Islet of Langerhans (tissue), 1 donor: ENCODE measurements at regions not wholly inside any gene's neighbourhood (a gene's known extent, or its start where the extent isn't known, plus 50 kb on each side); places are given as distances from the start of the nearest gene placed in this dataset.
"Not testable (repeated sequence)": the region's sequence is repeated elsewhere in the genome, so short reads cannot be mapped to it uniquely, and the experiment has no call there.

Source experiments
- FAIRE-seq: peaks from one replicate; lab custom pipeline; 2011; peaks lifted over from hg19 to GRCh38; lab: Jason Lieb, UNC

DNA sequence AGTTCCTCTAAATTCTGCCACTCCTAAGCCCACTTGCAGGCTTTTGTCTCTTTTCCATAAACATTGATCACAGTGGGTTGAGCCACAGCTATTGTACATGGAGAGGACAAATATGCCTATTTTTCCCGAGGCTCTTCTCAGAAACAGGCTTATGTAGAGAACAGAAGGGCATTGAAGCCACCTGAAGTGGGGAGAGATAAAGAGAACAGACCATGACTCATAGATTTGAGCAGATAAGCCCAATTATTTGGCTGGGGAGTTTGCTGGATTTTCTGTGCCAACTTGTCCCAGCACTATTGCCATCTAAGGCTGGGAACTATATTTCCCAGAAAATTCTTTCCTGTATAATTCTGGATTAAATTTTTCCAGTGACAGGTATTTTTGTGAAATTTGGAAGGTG is 446.1 kb upstream of the RPS6KA3 start:
- no peak for FAIRE-seq

- no peak for FAIRE-seq
Observed at GRCh38 chrX:20711366-20711765, 444.7 kb upstream of the RPS6KA3 start.

DNA sequence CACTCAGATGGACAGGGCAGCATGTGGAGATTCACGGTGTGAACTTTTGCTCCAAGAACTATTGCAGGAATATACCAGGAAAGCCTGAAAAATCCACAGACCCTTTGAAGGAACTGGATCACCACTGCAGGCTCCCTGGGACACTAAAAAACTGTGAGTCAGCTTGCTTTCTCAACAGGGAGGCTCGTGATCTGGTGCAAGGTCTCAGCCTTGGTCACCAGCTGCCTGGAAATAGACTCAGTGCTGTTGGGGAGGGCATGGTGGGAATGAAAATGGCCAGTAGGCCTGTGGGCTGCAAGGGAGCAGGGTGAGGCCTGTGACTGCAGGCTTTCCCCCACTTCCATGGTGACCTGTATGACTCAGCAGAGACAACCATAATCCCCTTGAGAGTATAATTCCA is 426.4 kb upstream of the RPS6KA3 start:
- no peak for FAIRE-seq

DNA sequence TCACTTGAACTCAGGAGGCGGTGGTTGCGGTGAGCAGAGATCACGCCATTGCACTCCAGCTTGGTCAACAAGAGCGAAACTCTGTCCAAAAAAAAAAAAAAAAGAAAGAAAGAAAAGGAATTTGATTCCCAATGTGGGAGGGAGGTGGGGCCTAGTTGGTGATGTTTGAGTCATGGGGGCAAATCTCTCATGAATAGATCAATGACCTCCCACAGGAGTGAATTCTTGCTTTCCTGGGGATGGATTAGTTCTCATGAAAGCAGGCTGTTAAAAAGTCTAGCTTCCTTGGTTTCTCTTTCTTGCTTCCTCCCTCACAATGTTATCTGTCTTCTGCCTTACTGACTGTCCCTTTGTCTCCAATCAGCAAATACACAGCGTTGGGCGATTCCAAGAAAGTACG is 419.5 kb upstream of the RPS6KA3 start:
- no peak for FAIRE-seq

GRCh38 chrX:20685652-20686051 is 418.9 kb upstream of the RPS6KA3 start:
- FAIRE-seq, result no peak

- FAIRE-seq, result no peak
Observed at GRCh38 chrX:20681683-20682082, 415.0 kb upstream of the RPS6KA3 start.

DNA sequence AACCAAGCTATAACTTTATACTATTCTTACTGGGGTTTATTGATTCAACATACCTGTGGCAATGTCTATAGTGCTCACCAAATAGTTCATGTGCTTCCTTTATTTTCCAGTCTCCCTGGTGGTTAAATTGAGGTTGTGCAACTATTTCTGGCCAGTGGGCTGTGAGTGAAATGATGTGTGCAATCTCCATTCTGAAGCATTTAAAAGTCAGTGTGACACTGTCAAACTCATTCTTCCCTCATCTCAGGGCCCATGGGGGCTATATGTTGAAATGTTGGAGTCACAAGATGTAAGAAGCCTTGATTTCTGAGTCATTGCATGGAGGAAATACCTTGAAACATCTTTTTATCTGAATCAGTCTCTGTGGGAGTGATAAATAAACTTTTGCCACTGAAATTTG is 414.3 kb upstream of the RPS6KA3 start:
- FAIRE-seq, result no peak

DNA sequence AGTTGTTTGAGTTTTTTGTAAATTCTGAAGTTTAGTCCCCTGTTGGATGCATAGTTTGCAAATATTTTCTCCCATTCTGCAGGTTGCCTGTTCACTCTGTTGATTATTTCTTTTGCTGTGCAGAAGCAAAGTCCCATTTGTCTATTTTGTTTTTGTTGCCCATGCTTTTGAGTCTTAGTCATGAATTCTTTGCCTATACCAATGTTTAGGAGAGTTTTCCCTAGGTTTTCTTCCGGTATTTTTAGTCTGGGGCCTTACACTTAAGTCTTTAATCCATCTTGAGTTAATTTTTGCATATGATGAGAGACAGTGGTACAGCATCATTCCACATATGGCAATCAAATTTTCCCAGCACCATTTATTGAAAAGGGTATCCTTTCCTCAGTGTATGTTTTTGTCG is 405.8 kb upstream of the RPS6KA3 start:
- no peak for FAIRE-seq

DNA sequence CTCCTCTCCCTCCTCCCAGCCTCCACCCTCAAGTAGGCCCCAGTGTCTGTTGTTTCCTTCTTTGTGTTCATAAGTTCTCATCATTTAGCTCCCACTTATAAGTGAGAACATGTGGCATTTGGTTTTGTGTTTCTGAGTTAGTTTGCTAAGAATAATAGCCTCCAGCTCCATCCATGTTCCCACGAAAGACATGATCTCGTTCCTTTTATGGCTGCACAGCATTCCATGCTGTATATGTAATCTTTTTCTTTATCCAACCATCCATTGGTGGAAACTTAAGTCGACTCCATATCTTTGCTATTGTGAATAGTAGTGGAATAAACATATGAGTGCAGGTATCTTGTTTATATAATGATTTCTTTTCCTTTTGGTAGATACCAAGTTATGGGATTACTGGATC is 405.0 kb upstream of the RPS6KA3 start:
- FAIRE-seq, result not testable (repeated sequence)

DNA sequence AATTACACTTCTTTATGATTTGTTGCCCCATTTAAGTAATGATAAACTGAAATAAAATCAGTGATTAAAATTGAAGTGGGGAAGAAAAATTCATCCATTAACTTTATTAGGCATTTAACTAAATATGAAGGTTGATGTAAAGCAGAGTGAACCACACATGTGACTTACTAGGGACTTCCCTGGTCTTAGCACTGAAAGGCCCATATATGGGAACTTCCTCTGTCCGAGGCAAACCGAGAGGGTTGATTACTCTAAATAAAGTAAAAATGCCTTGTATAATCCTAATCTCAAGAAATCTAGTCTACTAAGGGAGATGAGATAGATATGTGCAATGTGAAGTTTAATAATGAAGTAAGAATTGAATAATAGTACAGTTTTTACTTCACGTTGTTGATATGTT is 403.9 kb upstream of the RPS6KA3 start:
- FAIRE-seq, result no peak

- no peak for FAIRE-seq
Observed at GRCh38 chrX:20668550-20668949, 401.8 kb upstream of the RPS6KA3 start.

DNA sequence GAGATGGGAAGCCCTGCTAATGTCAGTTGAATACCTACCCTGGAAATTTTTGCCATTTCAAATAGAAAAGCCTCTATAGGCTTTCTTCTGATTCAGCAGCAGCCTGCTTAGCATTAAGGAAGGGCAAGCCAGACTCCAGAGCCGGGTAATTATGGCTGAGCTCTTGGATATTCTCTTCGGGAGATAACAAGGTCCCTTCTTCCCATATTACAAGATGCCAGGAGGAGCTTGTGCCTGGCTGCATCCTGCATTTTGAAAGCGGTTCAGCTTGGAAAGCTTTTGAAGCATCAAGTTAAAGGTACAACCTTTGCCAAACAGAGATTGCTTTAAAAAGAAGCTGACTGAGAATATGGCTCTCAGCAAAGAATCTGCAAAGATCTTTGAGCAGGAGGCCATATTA is 399.6 kb upstream of the RPS6KA3 start:
- FAIRE-seq, result no peak

- no peak for FAIRE-seq
Observed at GRCh38 chrX:20665481-20665880, 398.8 kb upstream of the RPS6KA3 start.

DNA sequence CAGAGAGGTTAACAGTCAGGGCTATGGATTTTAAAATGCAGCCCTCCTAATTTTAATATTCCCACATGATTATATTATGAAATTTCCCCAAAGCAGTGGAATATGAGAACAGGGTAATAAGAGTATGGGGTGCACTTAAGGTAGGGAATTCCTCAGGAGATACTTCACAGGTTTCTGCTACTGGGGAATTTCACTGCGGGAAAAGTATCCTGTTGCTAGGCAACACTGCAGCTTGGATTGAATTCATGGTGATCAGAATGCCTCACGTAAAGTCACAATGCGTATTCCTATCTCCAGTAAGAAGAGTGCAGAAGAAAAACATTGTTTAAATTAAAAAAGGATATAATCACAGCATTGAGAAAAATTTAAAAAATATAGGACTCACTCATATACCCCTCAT is 398.1 kb upstream of the RPS6KA3 start:
- no peak for FAIRE-seq

DNA sequence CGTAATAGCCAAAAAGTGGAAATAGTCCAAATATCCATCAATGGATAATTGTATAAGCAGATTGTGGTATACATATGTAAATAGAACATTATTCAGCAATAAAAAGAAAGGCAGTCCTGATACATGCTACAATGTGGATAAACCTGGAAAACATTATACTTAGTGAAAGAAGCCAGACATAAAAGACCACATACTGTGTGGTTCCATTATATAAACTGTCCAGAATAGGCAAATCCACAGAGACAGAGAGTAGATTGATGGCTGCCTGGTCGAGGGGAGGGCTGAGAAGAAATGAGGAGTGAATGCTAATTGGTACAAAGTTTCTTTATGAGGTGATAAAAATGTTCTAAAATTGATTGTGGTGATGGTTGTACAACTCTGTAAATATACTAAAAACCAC is 397.4 kb upstream of the RPS6KA3 start:
- no peak for FAIRE-seq

DNA sequence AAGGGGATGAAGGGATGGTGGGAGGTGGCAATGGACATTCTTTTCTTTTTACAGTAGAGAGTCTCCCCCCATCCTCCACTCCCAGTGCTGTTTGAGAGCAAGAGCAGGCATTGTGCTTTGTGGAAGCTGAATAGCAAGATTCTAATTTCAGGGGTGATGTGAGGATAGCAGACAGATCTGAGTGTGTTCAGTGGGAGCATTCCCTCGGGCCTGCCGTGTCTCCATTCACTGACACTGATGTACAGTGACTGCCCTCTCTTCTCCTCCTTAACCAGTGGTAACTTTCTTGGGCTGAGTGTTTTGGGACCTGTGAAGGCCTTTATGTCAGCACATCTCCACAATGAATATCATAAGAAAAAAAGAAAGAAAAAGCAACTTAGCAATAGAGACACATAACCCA is 396.6 kb upstream of the RPS6KA3 start:
- no peak for FAIRE-seq

DNA sequence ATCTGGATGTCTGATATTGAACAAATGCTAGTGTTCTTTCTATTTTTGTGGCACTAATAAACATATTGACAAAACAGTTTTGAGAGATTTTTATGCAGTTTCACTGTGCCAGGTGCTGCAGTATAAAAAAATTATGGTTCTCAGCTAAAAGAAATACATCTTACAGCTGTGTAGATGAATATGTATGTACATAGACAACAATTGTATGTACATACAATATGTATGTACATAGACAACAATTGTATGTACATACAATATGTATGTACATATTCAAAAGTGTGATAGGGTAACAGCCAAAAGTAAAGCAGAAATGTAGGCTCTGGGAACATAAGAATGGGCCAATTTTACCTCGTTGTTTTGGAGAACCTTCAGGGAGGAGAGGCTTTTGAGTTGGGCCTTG is 390.0 kb upstream of the RPS6KA3 start:
- no peak for FAIRE-seq

DNA sequence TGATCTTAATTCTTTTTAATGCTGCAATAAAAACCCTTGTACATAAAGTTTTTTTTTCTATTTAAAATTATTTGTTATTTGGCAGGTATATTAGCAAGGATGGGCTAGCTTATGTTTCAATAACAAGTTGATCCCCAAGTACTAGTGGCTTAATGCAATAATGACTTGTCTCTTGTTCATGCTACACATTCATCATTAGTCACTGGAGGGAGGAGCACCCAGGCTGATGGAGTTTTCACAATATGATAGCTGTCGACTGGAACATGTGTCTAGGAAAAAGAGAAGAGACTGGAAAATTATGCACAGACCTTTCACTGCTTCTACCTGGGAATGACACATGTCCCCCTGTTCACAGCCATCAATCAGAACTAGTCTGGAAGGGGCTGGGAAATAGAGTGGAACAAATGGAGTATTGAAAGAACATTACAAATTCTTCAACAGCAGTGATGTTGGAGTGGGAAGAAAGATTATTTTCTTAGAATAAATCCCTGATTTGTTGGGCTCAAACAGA is 387.9 kb upstream of the RPS6KA3 start:
- FAIRE-seq, result no peak

DNA sequence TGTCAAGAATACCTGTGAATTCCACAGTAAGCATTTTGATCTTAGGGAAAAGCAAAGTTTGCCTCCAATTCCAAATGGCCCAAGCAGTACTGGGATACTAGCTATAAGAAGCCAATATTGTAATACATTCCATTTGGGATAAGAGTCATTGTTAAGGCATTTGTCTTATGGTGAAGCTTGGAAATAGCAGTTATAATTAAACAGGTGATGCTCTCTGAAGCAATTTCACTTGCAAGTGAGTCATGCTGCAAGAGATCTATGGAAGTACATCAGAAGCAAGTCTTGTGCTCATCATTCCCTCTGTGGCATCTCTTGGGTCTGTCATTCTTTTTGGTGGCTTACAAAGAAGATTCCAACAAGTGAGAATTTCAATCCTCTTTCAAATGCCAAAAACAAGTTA is 386.4 kb upstream of the RPS6KA3 start:
- FAIRE-seq, result no peak

DNA sequence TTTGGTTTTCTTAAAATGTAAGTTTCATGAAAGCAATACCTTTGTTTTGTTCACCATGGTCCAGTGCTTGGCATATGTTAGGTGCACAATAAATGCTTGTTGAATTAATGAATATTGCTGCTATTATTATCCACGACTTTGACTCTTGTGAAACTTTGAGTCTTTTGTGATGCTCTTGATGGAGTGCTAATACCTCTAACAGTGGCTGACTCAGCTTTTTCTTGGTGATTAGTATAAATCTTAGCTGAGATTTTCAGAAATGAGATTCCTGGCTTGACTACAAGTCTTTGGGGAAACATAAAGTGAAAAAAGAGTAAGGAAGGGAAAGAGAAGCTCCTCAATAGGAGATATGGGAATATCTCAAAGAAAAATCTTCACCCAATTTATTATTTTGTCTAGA is 375.2 kb upstream of the RPS6KA3 start:
- FAIRE-seq, result no peak

DNA sequence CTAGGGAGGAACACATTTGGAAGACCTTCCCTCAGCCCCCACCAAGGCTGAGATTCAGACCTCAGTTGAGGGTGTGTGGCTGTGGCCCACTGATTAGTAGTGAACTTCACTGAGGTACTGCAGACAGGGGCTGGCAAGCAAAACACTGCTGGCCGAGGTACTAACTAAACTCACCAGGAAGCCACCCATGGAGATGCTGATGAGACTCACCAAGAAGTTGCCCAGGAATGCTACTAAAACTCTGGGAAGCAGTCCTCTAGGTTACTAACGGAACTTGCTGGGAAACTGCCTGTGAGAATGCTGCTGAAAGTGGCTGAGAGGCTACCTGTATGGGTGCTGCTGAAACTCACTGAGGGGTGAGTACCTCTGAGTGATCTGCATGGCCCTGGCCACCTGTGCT is 372.4 kb upstream of the RPS6KA3 start:
- no peak for FAIRE-seq

DNA sequence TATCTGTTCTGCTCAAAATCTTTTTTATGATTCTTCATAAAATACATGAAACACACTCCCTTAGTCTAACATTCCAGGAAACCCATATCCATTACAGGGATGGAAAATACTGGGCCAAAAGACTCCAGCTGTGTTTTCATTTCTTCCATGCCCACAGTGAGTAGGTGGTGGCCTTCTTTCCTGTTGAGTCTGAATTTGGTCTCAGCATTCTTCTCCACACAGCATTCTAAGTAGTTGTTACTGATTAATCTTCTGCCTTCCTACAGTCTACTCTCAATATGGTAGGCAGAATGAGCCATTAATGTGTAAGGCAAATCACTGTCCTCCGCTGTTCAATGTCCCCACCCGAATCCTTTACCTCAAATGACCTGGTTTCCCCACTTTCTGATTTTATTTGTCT is 370.6 kb upstream of the RPS6KA3 start:
- FAIRE-seq, result no peak

GRCh38 chrX:20633451-20633850 is 366.7 kb upstream of the RPS6KA3 start:
- FAIRE-seq, result no peak

DNA sequence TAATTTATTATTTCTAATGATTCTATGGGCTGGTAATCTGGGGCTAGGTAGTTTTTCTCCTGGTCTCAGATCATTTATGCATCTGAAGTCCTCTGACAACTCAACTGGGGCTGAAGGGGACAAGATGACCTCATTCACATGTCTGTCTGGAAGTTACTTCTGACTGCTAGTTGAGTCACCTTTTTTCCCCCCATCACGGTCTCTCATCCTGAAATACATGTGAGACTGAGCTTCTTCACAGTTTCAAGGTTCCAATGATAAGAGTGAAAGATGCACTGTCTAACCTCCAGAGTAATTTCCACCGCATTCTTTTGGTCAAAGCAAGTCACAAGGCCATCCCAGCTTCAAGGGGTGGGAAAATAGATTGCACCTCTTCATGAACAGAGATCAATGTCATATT is 356.7 kb upstream of the RPS6KA3 start:
- FAIRE-seq, result no peak

GRCh38 chrX:20620306-20620705 is 353.6 kb upstream of the RPS6KA3 start:
- FAIRE-seq, result no peak
